ENCODE measurements at regions not wholly inside any gene's neighbourhood (a gene's known extent, or its start where the extent isn't known, plus 50 kb on each side); places are given as distances from the start of the nearest gene placed in this dataset.

DNA sequence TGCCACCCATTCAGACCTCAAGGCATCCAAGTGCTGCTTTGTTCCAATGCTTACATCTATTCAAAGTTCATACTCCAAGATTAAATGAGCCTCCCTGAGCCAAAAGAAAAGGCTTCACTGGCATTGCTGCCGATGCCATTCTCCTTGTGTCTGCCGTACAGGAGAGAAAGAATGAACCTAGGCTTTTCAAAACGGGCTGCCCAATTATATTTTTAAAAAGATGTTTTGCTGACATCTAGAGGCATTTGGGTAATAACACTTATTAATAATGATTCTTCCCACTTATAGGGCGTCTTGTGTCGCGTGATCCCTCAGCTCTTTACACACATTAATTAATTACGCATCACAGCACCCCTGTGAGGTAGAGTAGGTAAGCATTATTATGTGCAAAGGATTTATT lies 545.6 kb downstream of the PKHD1 start:
- Histone ChIP-seq H3K36me3 (no peaks in the 10 kb centered on the region), H3K9me3 (no peaks in the 10 kb centered on the region), H3K4me3 (no peak overlapping the region), H3K4me1 (no peaks in the 10 kb centered on the region), H3K27ac (replicated peaks in 1 of 4) (no peak overlapping the region), H3K27me3 (peaks cover 0 to 4% (median 0%) of the 10 kb centered on the region in 4 donors)
- intact Hi-C loops (cut with DNase I), result no loop called here
- no peak for DNase-seq (ENCODE audit: extremely low spot score)
- TF ChIP-seq, protein P1, sequence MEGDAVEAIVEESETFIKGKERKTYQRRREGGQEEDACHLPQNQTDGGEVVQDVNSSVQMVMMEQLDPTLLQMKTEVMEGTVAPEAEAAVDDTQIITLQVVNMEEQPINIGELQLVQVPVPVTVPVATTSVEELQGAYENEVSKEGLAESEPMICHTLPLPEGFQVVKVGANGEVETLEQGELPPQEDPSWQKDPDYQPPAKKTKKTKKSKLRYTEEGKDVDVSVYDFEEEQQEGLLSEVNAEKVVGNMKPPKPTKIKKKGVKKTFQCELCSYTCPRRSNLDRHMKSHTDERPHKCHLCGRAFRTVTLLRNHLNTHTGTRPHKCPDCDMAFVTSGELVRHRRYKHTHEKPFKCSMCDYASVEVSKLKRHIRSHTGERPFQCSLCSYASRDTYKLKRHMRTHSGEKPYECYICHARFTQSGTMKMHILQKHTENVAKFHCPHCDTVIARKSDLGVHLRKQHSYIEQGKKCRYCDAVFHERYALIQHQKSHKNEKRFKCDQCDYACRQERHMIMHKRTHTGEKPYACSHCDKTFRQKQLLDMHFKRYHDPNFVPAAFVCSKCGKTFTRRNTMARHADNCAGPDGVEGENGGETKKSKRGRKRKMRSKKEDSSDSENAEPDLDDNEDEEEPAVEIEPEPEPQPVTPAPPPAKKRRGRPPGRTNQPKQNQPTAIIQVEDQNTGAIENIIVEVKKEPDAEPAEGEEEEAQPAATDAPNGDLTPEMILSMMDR (IDR thresholded peaks at IDR 0.05), result no peak
- TF ChIP-seq POLR2A (IDR thresholded peaks at IDR 0.05; ENCODE audit: low read depth) (no peak), POLR2AphosphoS5 (IDR thresholded peaks at IDR 0.05) (no peak), EP300 (IDR thresholded peaks at IDR 0.05) (no peak)
- 75% methylated on average over 7 of the region's 7 CpGs for WGBS

GRCh38 chr6:51542475-51542874 lies 544.9 kb downstream of the PKHD1 start:
- H3K4me3 ChIP-seq, result no peak overlapping the region
- H3K36me3 ChIP-seq, result no peaks in the 10 kb centered on the region
- no peak for DNase-seq (ENCODE audit: extremely low spot score)
- peaks cover 0 to 4% (median 0%) of the 10 kb centered on the region in 4 donors for H3K27me3 ChIP-seq
- H3K9me3 ChIP-seq, result no peaks in the 10 kb centered on the region
- no peak for TF ChIP-seq POLR2AphosphoS5 (IDR thresholded peaks at IDR 0.05)
- TF ChIP-seq POLR2A (IDR thresholded peaks at IDR 0.05; ENCODE audit: low read depth), result no peak
- TF ChIP-seq EP300 (IDR thresholded peaks at IDR 0.05), result no peak
- TF ChIP-seq, protein P1 (IDR thresholded peaks at IDR 0.05), result no peak
- 68% methylated on average over 4 of the region's 4 CpGs for WGBS
- H3K27ac ChIP-seq (replicated peaks in 1 of 4), result no peak overlapping the region
- intact Hi-C loops (cut with DNase I), result no loop called here
- no peaks in the 10 kb centered on the region for H3K4me1 ChIP-seq

- no peak overlapping the region for H3K27ac ChIP-seq (replicated peaks in 1 of 4)
- H3K4me3 ChIP-seq, result no peak overlapping the region
- H3K27me3 ChIP-seq, result no peaks in the 10 kb centered on the region
- TF ChIP-seq, protein P1 (IDR thresholded peaks at IDR 0.05), result no peak
- no peak for TF ChIP-seq EP300 (IDR thresholded peaks at IDR 0.05)
- no peak for DNase-seq (ENCODE audit: extremely low spot score)
- no peaks in the 10 kb centered on the region for H3K9me3 ChIP-seq
- WGBS, result 76% methylated on average over 1 of the region's 1 CpG
- H3K36me3 ChIP-seq, result no peaks in the 10 kb centered on the region
- intact Hi-C loops (cut with DNase I), result no loop called here
- H3K4me1 ChIP-seq, result no peaks in the 10 kb centered on the region
These were observed 537.2 kb downstream of the PKHD1 start for GRCh38 chr6:51550243-51550642.

- intact Hi-C loops (cut with DNase I), result no loop called here
- Histone ChIP-seq H3K27me3 (no peaks in the 10 kb centered on the region), H3K9me3 (no peaks in the 10 kb centered on the region), H3K4me3 (no peak overlapping the region), H3K4me1 (no peaks in the 10 kb centered on the region), H3K36me3 (no peaks in the 10 kb centered on the region), H3K27ac (replicated peaks in 1 of 4) (no peak overlapping the region)
- no peak for TF ChIP-seq EP300 (IDR thresholded peaks at IDR 0.05)
- TF ChIP-seq POLR2AphosphoS5 (IDR thresholded peaks at IDR 0.05), result no peak
- no peak for TF ChIP-seq POLR2A (IDR thresholded peaks at IDR 0.05; ENCODE audit: low read depth)
- no peak for DNase-seq (ENCODE audit: extremely low spot score)
- 25% methylated on average over 3 of the region's 3 CpGs for WGBS
These were observed 535.0 kb downstream of the PKHD1 start for GRCh38 chr6:51552435-51552834.

- WGBS, result 71% methylated on average over 19 of the region's 19 CpGs
- intact Hi-C loops (cut with DNase I), result no loop called here
These were observed 534.0 kb downstream of the PKHD1 start for GRCh38 chr6:51553246-51554015.

GRCh38 chr6:51554029-51554428 lies 533.4 kb downstream of the PKHD1 start:
- Histone ChIP-seq H3K9me3 (no peaks in the 10 kb centered on the region), H3K4me3 (no peak overlapping the region), H3K4me1 (no peaks in the 10 kb centered on the region), H3K27ac (replicated peaks in 1 of 4) (no peak overlapping the region), H3K36me3 (no peaks in the 10 kb centered on the region), H3K27me3 (no peaks in the 10 kb centered on the region)
- 72% methylated on average over 3 of the region's 3 CpGs for WGBS
- intact Hi-C loops (cut with DNase I), result no loop called here
- no peak for TF ChIP-seq POLR2A (IDR thresholded peaks at IDR 0.05; ENCODE audit: low read depth)
- no peak for TF ChIP-seq EP300 (IDR thresholded peaks at IDR 0.05)
- TF ChIP-seq, protein P1 (IDR thresholded peaks at IDR 0.05), result no peak
- no peak for TF ChIP-seq POLR2AphosphoS5 (IDR thresholded peaks at IDR 0.05)
- DNase-seq (ENCODE audit: extremely low spot score), result no peak

More at GRCh38 chr6:51553246-51554015, 534.0 kb downstream of the PKHD1 start:
- Histone ChIP-seq H3K27ac (replicated peaks in 1 of 4) (no peak overlapping the region), H3K4me3 (no peak overlapping the region), H3K4me1 (no peaks in the 10 kb centered on the region), H3K27me3 (no peaks in the 10 kb centered on the region), H3K9me3 (no peaks in the 10 kb centered on the region), H3K36me3 (no peaks in the 10 kb centered on the region)
- no peak for DNase-seq (ENCODE audit: extremely low spot score)
- TF ChIP-seq POLR2AphosphoS5 (IDR thresholded peaks at IDR 0.05) (no peak), EP300 (IDR thresholded peaks at IDR 0.05) (no peak)
